ENCODE measurements at regions not wholly inside any gene's neighbourhood (a gene's known extent, or its start where the extent isn't known, plus 50 kb on each side); places are given as distances from the start of the nearest gene placed in this dataset.
"Not testable (repeated sequence)": the region's sequence is repeated elsewhere in the genome, so short reads cannot be mapped to it uniquely, and the experiment has no call there.

GRCh38 chr5:74482990-74483389 is 157.5 kb downstream of the ENC1 start:
- Histone ChIP-seq H3K4me3 (ENCODE audit: low read length) (no peak overlapping the region), H3K4me2 (ENCODE audit: low read length) (no peak overlapping the region), H3K27me3 (ENCODE audit: insufficient read depth, low read depth, low read length) (no peaks in the 10 kb centered on the region), H2AFZ (ENCODE audit: low read depth, low read length) (no peak overlapping the region), H4K20me1 (ENCODE audit: insufficient read depth) (no peaks in the 10 kb centered on the region), H3K9me3 (ENCODE audit: low read length) (no peaks in the 10 kb centered on the region), H3K9me2 (ENCODE audit: insufficient read depth, low read length) (no peaks in the 10 kb centered on the region), H3F3A (ENCODE audit: insufficient read depth, low read length, poor library complexity, severe bottlenecking) (no peaks in the 10 kb centered on the region), H3K27ac (ENCODE audit: low read length) (peak overlapping the region; percentile 52), H3K79me2 (replicated peaks; ENCODE audit: insufficient read depth, low read length) (no peaks in the 10 kb centered on the region), H3K9ac (ENCODE audit: low read length) (peak overlapping the region; percentile 30), H3K36me3 (ENCODE audit: insufficient read depth, low read length) (no peaks in the 10 kb centered on the region)
- no peak for TF ChIP-seq TAF1 (IDR thresholded peaks at IDR 0.05; ENCODE audit: low read depth)
- peak; percentile 51 for TF ChIP-seq POLR2AphosphoS5 (IDR thresholded peaks at IDR 0.05)

- Histone ChIP-seq H2AFZ (ENCODE audit: low read depth, low read length) (no peak overlapping the region), H4K20me1 (ENCODE audit: insufficient read depth) (no peaks in the 10 kb centered on the region), H3K27me3 (ENCODE audit: insufficient read depth, low read depth, low read length) (no peaks in the 10 kb centered on the region), H3K4me2 (ENCODE audit: low read length) (no peak overlapping the region), H3F3A (ENCODE audit: insufficient read depth, low read length, poor library complexity, severe bottlenecking) (no peaks in the 10 kb centered on the region), H3K79me2 (replicated peaks; ENCODE audit: insufficient read depth, low read length) (no peaks in the 10 kb centered on the region), H3K9ac (ENCODE audit: low read length) (no peak overlapping the region), H3K27ac (ENCODE audit: low read length) (peak overlapping the region; percentile 52), H3K36me3 (ENCODE audit: insufficient read depth, low read length) (no peaks in the 10 kb centered on the region), H3K9me2 (ENCODE audit: insufficient read depth, low read length) (no peaks in the 10 kb centered on the region), H3K4me3 (ENCODE audit: low read length) (no peak overlapping the region), H3K9me3 (ENCODE audit: low read length) (no peaks in the 10 kb centered on the region)
- TF ChIP-seq TAF1 (IDR thresholded peaks at IDR 0.05; ENCODE audit: low read depth) (no peak), REST (IDR thresholded peaks at IDR 0.05; ENCODE audit: borderline replicate concordance) (no peak), MXI1 (conservative IDR thresholded peaks at IDR 0.05; ENCODE audit: poor library complexity, severe bottlenecking) (no peak), SMC3 (conservative IDR thresholded peaks at IDR 0.05; ENCODE audit: poor library complexity) (no peak), POLR2AphosphoS5 (IDR thresholded peaks at IDR 0.05) (no peak), RAD21 (conservative IDR thresholded peaks at IDR 0.05) (no peak), EP300 (conservative IDR thresholded peaks at IDR 0.05; ENCODE audit: poor library complexity, severe bottlenecking) (no peak), CTCF (IDR thresholded peaks at IDR 0.05; ENCODE audit: poor library complexity, severe bottlenecking) (no peak), EZH2 (IDR thresholded peaks at IDR 0.05; ENCODE audit: borderline replicate concordance, insufficient read depth, low read length, poor library complexity, severe bottlenecking) (no peak)
Measured at GRCh38 chr5:74482523-74482922, 158.0 kb downstream of the ENC1 start.

- not testable (repeated sequence) for H3K79me2 ChIP-seq (replicated peaks; ENCODE audit: insufficient read depth, low read length); H3F3A ChIP-seq (ENCODE audit: insufficient read depth, low read length, poor library complexity, severe bottlenecking); H3K9me3 ChIP-seq (ENCODE audit: low read length); H3K9me2 ChIP-seq (ENCODE audit: insufficient read depth, low read length); H3K9ac ChIP-seq (ENCODE audit: low read length); H3K36me3 ChIP-seq (ENCODE audit: insufficient read depth, low read length); H3K4me3 ChIP-seq (ENCODE audit: low read length); H3K4me2 ChIP-seq (ENCODE audit: low read length); H2AFZ ChIP-seq (ENCODE audit: low read depth, low read length); H4K20me1 ChIP-seq (ENCODE audit: insufficient read depth); H3K27me3 ChIP-seq (ENCODE audit: insufficient read depth, low read depth, low read length)
- peak overlapping the region; percentile 52 for H3K27ac ChIP-seq (ENCODE audit: low read length)
- TF ChIP-seq SMC3 (conservative IDR thresholded peaks at IDR 0.05; ENCODE audit: poor library complexity) (peak; percentile 12), EP300 (conservative IDR thresholded peaks at IDR 0.05; ENCODE audit: poor library complexity, severe bottlenecking) (peak; percentile 55), RAD21 (conservative IDR thresholded peaks at IDR 0.05) (peak; percentile 17)
Measured at GRCh38 chr5:74481357-74481756, 159.2 kb downstream of the ENC1 start.
